OCI-LY1 (cell line): ENCODE measurements at regions not wholly inside any gene's neighbourhood (a gene's known extent, or its start where the extent isn't known, plus 50 kb on each side); places are given as distances from the start of the nearest gene placed in this dataset.

Source experiments
- H2AFZ ChIP-seq: fragments of 200-600 bp; sonication (generic), shearing (Covaris generic); 2 replicates; pipeline ENCODE4 v1.6.0; 2014; ENCODE audit warnings: antibody characterized with exemption, mild to moderate bottlenecking, low read length
- H3F3A ChIP-seq: fragments of 200-600 bp; sonication (generic), shearing (Covaris generic); 2 replicates; pipeline ENCODE4 v1.6.0; 2014; ENCODE audit warnings: mild to moderate bottlenecking, antibody characterized with exemption, low read length, moderate library complexity; ENCODE audit not compliant: insufficient read depth
- H3K27ac ChIP-seq: fragments of 200-600 bp; sonication (generic); 2 replicates; pipeline ENCODE4 v1.5.1; 2014; ENCODE audit warnings: low read length, mixed run types, mild to moderate bottlenecking, low read depth; ENCODE audit not compliant: poor library complexity, severe bottlenecking
- H3K27me3 ChIP-seq: fragments of 200-600 bp; sonication (generic); 2 replicates; pipeline ENCODE4 v1.6.0; 2014; ENCODE audit warnings: antibody characterized with exemption, mild to moderate bottlenecking, low read length, moderate library complexity; ENCODE audit not compliant: insufficient read depth
- H3K36me3 ChIP-seq: fragments of 200-600 bp; sonication (generic); 2 replicates; pipeline ENCODE4 v1.6.1; 2014; ENCODE audit warnings: mild to moderate bottlenecking, antibody characterized with exemption, low read length, moderate library complexity, mixed read lengths; ENCODE audit not compliant: insufficient read depth
- H3K4me1 ChIP-seq: fragments of 200-600 bp; sonication (generic); 2 replicates; pipeline ENCODE4 v1.5.1; 2014; ENCODE audit warnings: mild to moderate bottlenecking, low read length, moderate library complexity; ENCODE audit not compliant: insufficient read depth, severe bottlenecking
- H3K4me2 ChIP-seq: fragments of 200-600 bp; sonication (generic), shearing (Covaris generic); 2 replicates; pipeline ENCODE4 v1.6.1; 2014; ENCODE audit warnings: low read length
- H3K4me3 ChIP-seq: fragments of 200-600 bp; sonication (generic); 2 replicates; pipeline ENCODE4 v1.5.1; 2014; ENCODE audit warnings: low read length, low read depth, mild to moderate bottlenecking, mixed read lengths; ENCODE audit not compliant: poor library complexity, severe bottlenecking
- H3K79me2 ChIP-seq: fragments of 200-600 bp; shearing (Covaris generic); 2 replicates; pipeline ENCODE4 v1.6.1; 2016; ENCODE audit warnings: mixed run types, low read length, mixed read lengths; ENCODE audit not compliant: insufficient read depth
- H3K9ac ChIP-seq: fragments of 200-600 bp; sonication (generic), shearing (Covaris generic); 2 replicates; pipeline ENCODE4 v1.6.1; 2014; ENCODE audit warnings: mild to moderate bottlenecking, low read length, mixed read lengths
- H3K9me2 ChIP-seq: fragments of 200-600 bp; sonication (generic), shearing (Covaris generic); 2 replicates; pipeline ENCODE4 v1.6.1; 2014; ENCODE audit warnings: low read depth, mild to moderate bottlenecking, low read length, mixed read lengths
- H3K9me3 ChIP-seq: fragments of 200-600 bp; shearing (Covaris generic); 2 replicates; pipeline ENCODE4 v1.6.1; 2014; ENCODE audit warnings: low read length, mixed read lengths
- H4K20me1 ChIP-seq: fragments of 200-600 bp; sonication (generic), shearing (Covaris generic); 2 replicates; pipeline ENCODE4 v1.6.0; 2016; ENCODE audit warnings: mild to moderate bottlenecking, low read length; ENCODE audit not compliant: insufficient read depth
- EZH2 ChIP-seq: fragments of 200-600 bp; sonication (generic), shearing (Covaris generic); IDR thresholded peaks from 2 replicates; pipeline ENCODE4 v1.8.0; 2017; ENCODE audit warnings: borderline replicate concordance, mixed run types, mild to moderate bottlenecking, antibody characterized with exemption, low read length, moderate library complexity, mixed read lengths
- TF ChIP-seq, protein P1 (sequence below): fragments of 200-600 bp; sonication (generic), shearing (Covaris generic); IDR thresholded peaks from 2 replicates; pipeline ENCODE4 v1.5.1; 2017; ENCODE audit warnings: mild to moderate bottlenecking, antibody characterized with exemption, low read length, moderate library complexity, mixed read lengths

DNA sequence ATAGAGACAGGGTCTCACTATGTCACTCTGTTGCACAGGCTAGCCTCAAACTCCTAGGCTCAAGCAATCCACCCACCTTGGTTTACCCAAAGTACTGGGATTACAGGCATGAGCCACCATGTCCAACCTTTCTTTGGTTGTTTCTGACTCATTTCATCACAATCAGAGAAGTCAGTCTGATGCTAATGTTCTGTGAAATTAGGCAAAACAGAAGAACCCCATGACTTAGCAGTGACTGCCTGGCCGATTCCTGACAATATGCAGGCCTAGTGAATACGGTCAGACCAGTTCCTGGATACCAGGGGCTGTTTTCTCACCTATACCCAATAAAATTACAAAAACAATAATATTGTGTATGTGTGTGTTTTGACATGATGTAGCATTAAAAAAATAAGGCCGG, 58.8 kb upstream of the BTN3A2 start:
- Histone ChIP-seq H3K27ac (no peak overlapping the region), H3F3A (peaks cover 5% of the 10 kb centered on the region; the same call in 1 of the 2 replicates), H3K4me2 (no peak overlapping the region), H3K27me3 (no peaks in the 10 kb centered on the region), H3K9me2 (no peaks in the 10 kb centered on the region), H3K4me3 (no peak overlapping the region), H3K9me3 (no peaks in the 10 kb centered on the region), H3K36me3 (no peaks in the 10 kb centered on the region), H3K79me2 (no peaks in the 10 kb centered on the region), H3K9ac (no peak overlapping the region), H3K4me1 (peaks cover 24% of the 10 kb centered on the region), H4K20me1 (no peaks in the 10 kb centered on the region), H2AFZ (no peak overlapping the region)
- TF ChIP-seq, protein P1, sequence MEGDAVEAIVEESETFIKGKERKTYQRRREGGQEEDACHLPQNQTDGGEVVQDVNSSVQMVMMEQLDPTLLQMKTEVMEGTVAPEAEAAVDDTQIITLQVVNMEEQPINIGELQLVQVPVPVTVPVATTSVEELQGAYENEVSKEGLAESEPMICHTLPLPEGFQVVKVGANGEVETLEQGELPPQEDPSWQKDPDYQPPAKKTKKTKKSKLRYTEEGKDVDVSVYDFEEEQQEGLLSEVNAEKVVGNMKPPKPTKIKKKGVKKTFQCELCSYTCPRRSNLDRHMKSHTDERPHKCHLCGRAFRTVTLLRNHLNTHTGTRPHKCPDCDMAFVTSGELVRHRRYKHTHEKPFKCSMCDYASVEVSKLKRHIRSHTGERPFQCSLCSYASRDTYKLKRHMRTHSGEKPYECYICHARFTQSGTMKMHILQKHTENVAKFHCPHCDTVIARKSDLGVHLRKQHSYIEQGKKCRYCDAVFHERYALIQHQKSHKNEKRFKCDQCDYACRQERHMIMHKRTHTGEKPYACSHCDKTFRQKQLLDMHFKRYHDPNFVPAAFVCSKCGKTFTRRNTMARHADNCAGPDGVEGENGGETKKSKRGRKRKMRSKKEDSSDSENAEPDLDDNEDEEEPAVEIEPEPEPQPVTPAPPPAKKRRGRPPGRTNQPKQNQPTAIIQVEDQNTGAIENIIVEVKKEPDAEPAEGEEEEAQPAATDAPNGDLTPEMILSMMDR, result no peak
- TF ChIP-seq EZH2, result no peak

DNA sequence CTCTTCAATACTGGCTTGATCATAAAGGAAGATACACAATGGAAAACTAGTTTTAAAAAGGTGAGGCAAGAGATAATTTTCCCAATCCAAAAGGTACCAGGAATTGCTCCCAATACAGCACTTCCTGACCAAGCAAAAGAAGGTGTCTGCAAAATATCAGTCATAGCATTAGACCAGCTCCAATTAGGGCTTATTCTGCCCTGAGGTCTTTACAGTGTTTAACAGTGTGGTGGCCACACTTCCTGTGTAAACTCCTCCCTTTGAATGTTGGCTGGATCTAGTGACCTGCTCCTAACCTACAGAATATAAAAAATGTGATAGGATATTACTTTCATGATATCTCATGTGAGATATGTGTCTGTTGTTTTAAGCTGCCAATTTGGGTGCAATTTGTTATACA, 57.1 kb upstream of the BTN3A2 start:
- no peak overlapping the region for H3K4me2 ChIP-seq
- no peaks in the 10 kb centered on the region for H3K36me3 ChIP-seq
- H3K9ac ChIP-seq, result no peak overlapping the region
- H3F3A ChIP-seq, result peaks cover 9% of the 10 kb centered on the region; the same call in 1 of the 2 replicates
- no peak for TF ChIP-seq EZH2
- TF ChIP-seq, protein P1, result no peak
- H3K4me3 ChIP-seq, result no peak overlapping the region
- H3K4me1 ChIP-seq, result peaks cover 38% of the 10 kb centered on the region
- no peaks in the 10 kb centered on the region for H3K79me2 ChIP-seq
- no peaks in the 10 kb centered on the region for H3K9me3 ChIP-seq
- H3K9me2 ChIP-seq, result no peaks in the 10 kb centered on the region
- H4K20me1 ChIP-seq, result no peaks in the 10 kb centered on the region
- H3K27ac ChIP-seq, result no peak overlapping the region
- H3K27me3 ChIP-seq, result no peaks in the 10 kb centered on the region
- H2AFZ ChIP-seq, result no peak overlapping the region

DNA sequence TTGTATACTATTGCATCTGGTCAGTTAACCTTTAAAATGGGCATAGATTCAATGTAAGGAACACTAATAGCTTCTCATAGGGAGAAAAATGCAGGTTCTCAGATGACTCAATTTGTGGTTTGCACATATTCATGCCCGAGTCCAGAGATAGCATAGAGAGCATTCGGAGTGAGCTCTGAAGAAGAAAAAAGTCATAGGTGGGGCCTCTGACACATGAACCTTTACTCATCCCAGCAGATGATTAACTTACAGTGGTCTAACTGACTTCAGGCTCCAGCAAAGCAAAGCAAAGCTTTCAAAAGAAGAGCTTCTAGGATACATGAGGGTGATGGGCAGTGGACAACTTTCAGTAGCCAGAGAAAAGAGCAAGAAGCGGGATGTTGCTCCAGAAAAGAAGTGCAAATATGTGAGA, 55.3 kb upstream of the BTN3A2 start:
- no peaks in the 10 kb centered on the region for H3K27me3 ChIP-seq
- H3K4me1 ChIP-seq, result peaks cover 36% of the 10 kb centered on the region
- H3K36me3 ChIP-seq, result no peaks in the 10 kb centered on the region
- no peak overlapping the region for H3K27ac ChIP-seq
- H3K9me3 ChIP-seq, result no peaks in the 10 kb centered on the region
- no peak overlapping the region for H3K4me2 ChIP-seq
- no peak overlapping the region for H3K9ac ChIP-seq
- peaks cover 9% of the 10 kb centered on the region; the same call in 1 of the 2 replicates for H3F3A ChIP-seq
- no peaks in the 10 kb centered on the region for H4K20me1 ChIP-seq
- TF ChIP-seq EZH2, result no peak
- no peaks in the 10 kb centered on the region for H3K79me2 ChIP-seq
- no peak overlapping the region for H2AFZ ChIP-seq
- H3K4me3 ChIP-seq, result no peak overlapping the region
- no peaks in the 10 kb centered on the region for H3K9me2 ChIP-seq

DNA sequence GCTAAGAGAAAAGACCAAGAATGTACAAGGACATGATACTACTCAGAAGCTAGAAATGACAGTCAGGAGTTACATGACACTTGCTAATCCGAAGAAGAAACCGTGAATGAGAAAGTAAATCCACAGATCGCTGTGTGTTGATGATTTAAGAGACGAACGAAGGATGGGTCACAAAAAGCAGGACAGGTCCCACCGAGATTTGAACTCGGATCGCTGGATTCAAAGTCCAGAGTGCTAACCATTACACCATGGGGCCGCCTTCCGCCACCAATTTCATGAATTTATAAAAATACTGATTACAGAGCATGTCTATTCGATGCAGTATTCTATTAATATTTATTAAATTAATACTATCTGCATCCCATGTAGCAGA, 54.0 kb upstream of the BTN3A2 start:
- H3F3A ChIP-seq, result peaks cover 9% of the 10 kb centered on the region; the same call in 1 of the 2 replicates
- no peak overlapping the region for H2AFZ ChIP-seq
- H3K27ac ChIP-seq, result no peak overlapping the region
- H3K27me3 ChIP-seq, result no peaks in the 10 kb centered on the region
- H3K9ac ChIP-seq, result peak overlapping the region; percentile 65; the same call in 1 of the 2 replicates
- H3K4me1 ChIP-seq, result peaks cover 24% of the 10 kb centered on the region
- no peaks in the 10 kb centered on the region for H3K9me3 ChIP-seq
- TF ChIP-seq, protein P1, result no peak
- no peak for TF ChIP-seq EZH2
- H3K9me2 ChIP-seq, result no peaks in the 10 kb centered on the region
- no peaks in the 10 kb centered on the region for H3K36me3 ChIP-seq
- H3K4me2 ChIP-seq, result peak overlapping the region; percentile 80
- no peaks in the 10 kb centered on the region for H4K20me1 ChIP-seq
- H3K4me3 ChIP-seq, result peak overlapping the region; percentile 68
- H3K79me2 ChIP-seq, result no peaks in the 10 kb centered on the region
